DOHH2 (cell line): ENCODE measurements at regions not wholly inside any gene's neighbourhood (a gene's known extent, or its start where the extent isn't known, plus 50 kb on each side); places are given as distances from the start of the nearest gene placed in this dataset.

Experiments used
- H3F3A ChIP-seq: fragments of 200-600 bp; sonication (generic), shearing (Covaris generic); 2 replicates; pipeline ENCODE4 v1.6.0; 2016; ENCODE audit warnings: antibody characterized with exemption, mild to moderate bottlenecking; ENCODE audit not compliant: control insufficient read depth, insufficient read depth
- H3K27ac ChIP-seq: fragments of 200-600 bp; sonication (generic); 2 replicates; pipeline ENCODE4 v1.5.1; 2014; ENCODE audit warnings: low read depth, mild to moderate bottlenecking, low read length, moderate library complexity
- H3K27me3 ChIP-seq: fragments of 200-600 bp; sonication (generic); 2 replicates; pipeline ENCODE4 v1.6.1; 2014; ENCODE audit warnings: mild to moderate bottlenecking, low read length, mixed read lengths; ENCODE audit not compliant: control insufficient read depth
- H3K36me3 ChIP-seq: fragments of 200-600 bp; sonication (generic); 2 replicates; pipeline ENCODE4 v1.6.1; 2014; ENCODE audit warnings: mild to moderate bottlenecking, low read length, moderate library complexity, mixed read lengths; ENCODE audit not compliant: control insufficient read depth
- H3K4me1 ChIP-seq: fragments of 200-600 bp; sonication (generic); 2 replicates; pipeline ENCODE4 v1.6.1; 2014; ENCODE audit warnings: mild to moderate bottlenecking, low read length, mixed read lengths; ENCODE audit not compliant: control insufficient read depth
- H3K4me2 ChIP-seq: fragments of 200-600 bp; sonication (generic); 2 replicates; pipeline ENCODE4 v1.6.0; 2014; ENCODE audit warnings: mild to moderate bottlenecking, low read length, moderate library complexity
- H3K4me3 ChIP-seq: fragments of 200-600 bp; sonication (generic); 2 replicates; pipeline ENCODE4 v1.5.1; 2014; ENCODE audit warnings: mild to moderate bottlenecking, low read length, mixed read lengths
- H3K79me2 ChIP-seq: fragments of 200-600 bp; sonication (generic); 2 replicates; pipeline ENCODE4 v1.6.1; 2014; ENCODE audit warnings: mild to moderate bottlenecking, low read length, mixed read lengths; ENCODE audit not compliant: control insufficient read depth
- H3K9me2 ChIP-seq: fragments of 200-600 bp; sonication (generic); replicated peaks from 2 replicates; pipeline ENCODE4 v1.6.1; 2014; ENCODE audit warnings: mild to moderate bottlenecking, low read length, mixed read lengths; ENCODE audit not compliant: control insufficient read depth
- H3K9me3 ChIP-seq: fragments of 200-600 bp; sonication (generic); 2 replicates; pipeline ENCODE4 v1.6.1; 2014; ENCODE audit warnings: antibody characterized with exemption, low read length, mixed read lengths; ENCODE audit not compliant: control insufficient read depth, insufficient read depth
- H4K20me1 ChIP-seq: fragments of 200-600 bp; sonication (generic); 2 replicates; pipeline ENCODE4 v1.6.0; 2014; ENCODE audit warnings: low read depth, mild to moderate bottlenecking, antibody characterized with exemption, low read length, moderate library complexity; ENCODE audit not compliant: control insufficient read depth, insufficient read depth
- CTCF ChIP-seq: fragments of 200-600 bp; sonication (generic); IDR thresholded peaks from one replicate; pipeline ENCODE4 v1.5.1; 2014; ENCODE audit warnings: antibody characterized with exemption, mild to moderate bottlenecking, low read depth, low read length; ENCODE audit not compliant: poor library complexity, severe bottlenecking
- EZH2phosphoT487 ChIP-seq: fragments of 200-600 bp; sonication (generic); IDR thresholded peaks from 2 replicates; pipeline ENCODE4 v1.6.1; 2017; ENCODE audit warnings: borderline replicate concordance, mild to moderate bottlenecking, antibody characterized with exemption, low read length, moderate library complexity, mixed read lengths

- no peak overlapping the region for H3K4me3 ChIP-seq
- no peaks in the 10 kb centered on the region for H3K4me1 ChIP-seq
- H4K20me1 ChIP-seq = no peaks in the 10 kb centered on the region
- no peaks in the 10 kb centered on the region for H3K9me2 ChIP-seq
- H3K27ac ChIP-seq = no peak overlapping the region
- H3K9me3 ChIP-seq = no peaks in the 10 kb centered on the region
- no peaks in the 10 kb centered on the region for H3K27me3 ChIP-seq
- no peaks in the 10 kb centered on the region for H3F3A ChIP-seq
- TF ChIP-seq CTCF = no peak
- TF ChIP-seq EZH2phosphoT487 = no peak
- no peaks in the 10 kb centered on the region for H3K79me2 ChIP-seq
- H3K36me3 ChIP-seq = no peaks in the 10 kb centered on the region
- H3K4me2 ChIP-seq = no peak overlapping the region
Measured at GRCh38 chr17:70295731-70296130, 126.4 kb downstream of the KCNJ2 start.

- Histone ChIP-seq H4K20me1 (no peaks in the 10 kb centered on the region), H3K9me3 (no peaks in the 10 kb centered on the region), H3K27ac (no peak overlapping the region), H3K27me3 (no peaks in the 10 kb centered on the region), H3K4me2 (no peak overlapping the region), H3K4me1 (no peaks in the 10 kb centered on the region), H3K4me3 (no peak overlapping the region), H3K9me2 (no peaks in the 10 kb centered on the region), H3K79me2 (no peaks in the 10 kb centered on the region), H3K36me3 (no peaks in the 10 kb centered on the region), H3F3A (no peaks in the 10 kb centered on the region)
- TF ChIP-seq EZH2phosphoT487 = no peak
- no peak for TF ChIP-seq CTCF
Measured at GRCh38 chr17:70296456-70296855, 127.1 kb downstream of the KCNJ2 start.

- H3K4me3 ChIP-seq = no peak overlapping the region
- no peak overlapping the region for H3K4me2 ChIP-seq
Measured at GRCh38 chr17:70297397-70297796, 128.1 kb downstream of the KCNJ2 start.

More at GRCh38 chr17:70297397-70297796, 128.1 kb downstream of the KCNJ2 start:
- H3K79me2 ChIP-seq = no peaks in the 10 kb centered on the region
- no peak overlapping the region for H3K27ac ChIP-seq
- H3K9me2 ChIP-seq = no peaks in the 10 kb centered on the region
- H3K4me1 ChIP-seq = no peaks in the 10 kb centered on the region
- H3K27me3 ChIP-seq = no peaks in the 10 kb centered on the region
- no peaks in the 10 kb centered on the region for H4K20me1 ChIP-seq
- no peaks in the 10 kb centered on the region for H3K36me3 ChIP-seq
- TF ChIP-seq CTCF (no peak), EZH2phosphoT487 (no peak)
- H3K9me3 ChIP-seq = no peaks in the 10 kb centered on the region
- no peaks in the 10 kb centered on the region for H3F3A ChIP-seq
